SIG-M5 (cell line): ENCODE measurements at regions not wholly inside any gene's neighbourhood (a gene's known extent, or its start where the extent isn't known, plus 50 kb on each side); places are given as distances from the start of the nearest gene placed in this dataset.
"Not testable (repeated sequence)": the region's sequence is repeated elsewhere in the genome, so short reads cannot be mapped to it uniquely, and the experiment has no call there.

Experiments used
- DNase-seq: peaks from one replicate; lab custom pipeline; 2025; lab: John Stamatoyannopoulos, UW

DNA sequence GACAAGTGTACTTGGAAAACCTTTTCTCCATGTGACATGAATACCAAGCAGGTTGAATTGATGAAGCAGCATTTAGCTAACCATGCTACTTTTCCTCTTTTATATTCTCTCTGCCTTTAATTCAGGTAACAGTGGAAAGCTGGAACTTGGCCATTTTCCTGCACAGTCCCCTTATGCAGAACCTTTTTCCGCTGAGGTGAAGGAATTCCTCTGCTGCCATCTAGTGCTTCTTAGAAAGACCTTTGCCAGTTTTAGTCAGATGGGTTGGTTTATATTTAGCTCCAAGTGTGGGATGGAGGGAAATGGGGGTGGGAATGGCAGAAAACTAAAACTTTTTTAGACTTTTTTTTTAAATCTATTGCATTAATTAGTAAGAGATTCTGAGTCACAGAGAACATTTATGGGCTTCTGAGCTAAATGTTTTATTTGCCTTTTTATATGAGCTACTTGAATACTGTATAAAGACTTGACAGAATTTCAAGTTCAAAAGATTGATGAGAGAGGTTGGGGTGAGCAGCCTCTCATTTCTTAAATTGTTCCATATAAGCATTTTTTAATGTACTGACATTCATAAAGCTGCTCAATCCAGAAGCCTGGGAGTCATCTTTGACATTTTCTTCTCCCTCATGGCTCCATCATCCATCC lies 153.9 kb upstream of the ZC3H12C start:
- no peak for DNase-seq

DNA sequence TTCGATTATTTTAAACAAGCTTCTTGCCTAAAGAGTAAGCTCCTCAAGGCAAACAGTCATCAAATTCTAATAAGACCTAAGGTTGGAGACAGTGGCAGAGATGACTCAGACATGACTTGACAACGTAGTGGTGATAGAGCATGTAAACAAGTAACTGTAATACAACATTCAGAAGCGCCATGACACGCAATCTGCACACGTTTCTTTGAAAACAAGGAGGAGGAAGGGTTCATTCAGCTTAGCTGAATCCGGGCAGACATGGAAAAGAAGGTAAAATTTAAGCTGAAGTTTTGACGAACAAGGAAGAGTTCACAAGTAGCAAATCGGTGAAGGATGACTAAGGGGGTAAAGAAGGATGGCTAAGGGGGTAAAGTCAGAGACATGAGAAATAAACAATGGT lies 152.4 kb upstream of the ZC3H12C start:
- DNase-seq: no peak

GRCh38 chr11:109945626-109946321 lies 147.4 kb upstream of the ZC3H12C start:
- DNase-seq: no peak

DNA sequence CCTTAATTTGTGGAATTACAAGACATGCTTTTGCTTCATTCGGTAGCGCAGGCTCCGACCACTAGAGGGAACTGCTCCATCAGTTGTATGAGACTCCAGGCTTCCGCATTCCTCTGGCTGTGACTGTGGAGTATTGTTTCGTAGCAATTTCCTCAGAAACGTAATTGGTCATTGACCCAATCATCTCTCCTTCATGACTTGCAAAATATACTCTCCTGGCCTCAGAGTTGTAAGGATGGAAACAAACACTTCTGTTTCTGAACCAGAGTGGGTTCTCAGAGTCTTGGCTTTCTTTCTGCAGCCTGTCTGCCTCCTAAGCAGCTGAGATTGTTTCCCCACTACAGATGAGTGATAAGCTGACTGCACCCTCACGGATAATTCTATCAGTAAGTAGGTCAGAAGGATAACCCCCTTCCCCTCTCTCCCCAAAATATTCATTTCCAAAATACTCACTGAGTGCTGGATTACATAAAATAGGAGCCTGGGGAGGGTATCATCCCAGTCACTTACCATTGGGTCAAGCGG lies 146.8 kb upstream of the ZC3H12C start:
- peak; percentile 26 for DNase-seq

DNA sequence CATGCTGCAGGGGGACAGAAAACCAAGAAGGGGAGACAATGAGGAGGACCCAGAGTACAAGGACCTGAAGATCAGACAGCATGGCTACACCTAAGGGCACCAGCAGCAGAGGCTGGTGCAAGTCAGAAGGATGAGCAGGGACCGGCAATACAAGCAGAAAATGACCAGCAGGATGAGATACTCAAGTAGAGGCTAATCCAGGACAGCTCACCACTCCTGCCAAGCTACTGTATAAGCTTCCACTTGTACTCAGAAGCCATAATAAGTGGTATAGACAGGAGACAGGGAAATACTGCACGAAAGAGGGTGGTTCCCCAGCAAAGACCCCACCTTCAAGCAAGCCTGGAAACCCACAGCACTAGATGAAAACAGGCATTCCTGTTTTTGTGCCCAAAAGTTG lies 138.7 kb upstream of the ZC3H12C start:
- no peak for DNase-seq

DNA sequence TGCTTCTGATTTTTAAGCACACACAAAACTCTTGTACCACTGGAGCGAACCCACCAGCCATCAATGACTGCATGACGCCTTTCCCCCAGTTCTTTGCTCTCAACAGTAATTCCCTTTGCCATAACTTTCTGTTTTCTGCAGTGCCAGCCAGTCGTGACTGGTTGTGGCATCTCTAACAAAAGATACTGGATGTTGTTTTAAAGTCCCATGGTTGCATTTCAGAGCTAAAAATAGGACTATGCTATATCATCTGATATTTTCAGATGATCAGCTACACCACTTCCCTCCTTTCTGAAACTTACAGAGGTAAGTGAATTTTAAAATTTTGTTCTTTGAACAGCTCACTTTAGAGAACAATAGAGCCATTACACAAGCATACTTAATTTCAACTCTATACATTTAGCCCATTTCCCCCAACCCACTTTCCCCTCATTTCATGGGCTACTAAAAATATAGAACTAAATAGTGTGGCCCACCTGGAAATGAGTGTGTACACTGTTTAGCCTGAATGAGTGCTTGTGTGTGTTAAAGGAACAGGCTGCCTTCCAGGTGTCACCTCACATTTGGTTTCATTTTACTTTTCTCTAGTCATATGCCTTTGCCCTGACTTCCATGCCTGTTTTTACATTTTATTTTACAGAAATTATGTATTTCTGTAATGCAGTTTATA lies 136.9 kb upstream of the ZC3H12C start:
- no peak for DNase-seq

DNA sequence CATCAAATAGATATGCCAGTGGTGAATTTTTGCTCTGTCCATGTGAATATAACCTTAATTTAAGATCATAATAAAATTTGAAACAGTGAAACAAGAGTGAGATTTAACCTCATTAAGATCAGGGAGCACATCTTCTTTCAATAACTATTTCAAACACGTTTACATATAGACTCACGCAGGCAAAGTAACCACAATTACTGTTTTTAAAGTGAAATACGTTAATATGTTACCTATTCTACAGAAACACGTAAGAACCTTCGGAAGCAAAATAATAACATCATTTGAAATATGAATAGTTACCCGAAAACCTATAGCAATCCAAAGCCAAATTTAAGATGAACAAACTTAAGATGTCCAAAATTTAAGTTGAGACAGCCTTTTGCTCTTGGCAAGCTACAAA lies 136.2 kb upstream of the ZC3H12C start:
- DNase-seq: no peak

- DNase-seq: no peak
Observed at GRCh38 chr11:109957601-109958000, 135.6 kb upstream of the ZC3H12C start.

- no peak for DNase-seq
Observed at GRCh38 chr11:109958131-109958820, 134.9 kb upstream of the ZC3H12C start.

DNA sequence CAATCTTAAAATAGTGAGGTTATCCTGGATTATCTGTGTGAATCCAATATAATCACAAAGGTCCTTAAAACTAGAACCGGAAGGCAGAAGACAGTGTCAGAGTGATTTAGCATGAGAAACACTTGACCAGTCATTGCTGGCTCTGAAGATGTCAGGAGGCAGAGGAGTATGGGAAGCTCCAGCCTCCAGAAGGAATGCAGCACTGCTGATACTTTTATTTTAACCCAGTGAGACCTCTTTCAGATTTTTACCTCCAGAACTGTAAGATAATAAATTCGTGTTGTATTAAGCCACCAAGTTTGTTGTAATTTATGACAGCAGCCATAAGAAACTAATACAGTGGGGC lies 134.4 kb upstream of the ZC3H12C start:
- no peak for DNase-seq

DNA sequence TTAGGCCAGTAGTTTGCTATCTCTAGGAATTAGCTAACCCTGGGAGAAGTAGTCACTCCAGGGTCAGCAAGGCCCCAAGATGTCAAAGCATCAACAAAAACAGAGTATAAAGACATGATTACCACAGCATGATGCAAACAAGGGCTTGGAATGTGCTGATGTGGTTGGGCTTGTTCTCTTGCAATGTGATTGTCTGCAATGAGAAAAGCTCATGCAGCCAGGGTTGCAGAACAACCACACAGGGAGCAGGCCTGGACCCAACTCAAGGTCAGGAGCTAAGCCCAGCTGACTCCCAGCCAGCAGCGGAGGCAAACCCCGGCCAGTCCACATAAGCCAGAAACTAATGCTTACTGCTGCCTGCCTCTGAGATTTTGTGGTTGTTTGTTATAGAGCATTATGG lies 132.4 kb upstream of the ZC3H12C start:
- no peak for DNase-seq

DNA sequence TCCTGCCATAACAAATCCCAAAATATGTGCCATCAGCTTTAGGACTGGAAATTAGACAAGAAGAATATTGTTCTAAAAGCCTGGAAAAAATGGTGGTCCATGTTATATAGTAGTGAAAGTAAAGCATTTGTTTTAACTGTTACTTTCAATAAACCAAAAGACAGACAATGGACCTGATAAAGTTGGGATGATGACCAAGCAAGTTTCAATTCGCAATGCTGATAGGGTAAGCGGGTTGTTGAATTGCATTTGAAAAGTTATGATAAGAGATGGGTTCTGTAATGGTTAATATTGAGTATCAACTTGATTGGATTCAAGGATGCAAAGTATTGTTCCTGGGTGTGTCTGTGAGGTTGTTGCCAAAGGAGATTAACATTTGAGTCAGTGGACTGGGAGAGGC lies 131.9 kb upstream of the ZC3H12C start:
- DNase-seq: no peak

- no peak for DNase-seq
Observed at GRCh38 chr11:109963101-109963500, 130.1 kb upstream of the ZC3H12C start.

DNA sequence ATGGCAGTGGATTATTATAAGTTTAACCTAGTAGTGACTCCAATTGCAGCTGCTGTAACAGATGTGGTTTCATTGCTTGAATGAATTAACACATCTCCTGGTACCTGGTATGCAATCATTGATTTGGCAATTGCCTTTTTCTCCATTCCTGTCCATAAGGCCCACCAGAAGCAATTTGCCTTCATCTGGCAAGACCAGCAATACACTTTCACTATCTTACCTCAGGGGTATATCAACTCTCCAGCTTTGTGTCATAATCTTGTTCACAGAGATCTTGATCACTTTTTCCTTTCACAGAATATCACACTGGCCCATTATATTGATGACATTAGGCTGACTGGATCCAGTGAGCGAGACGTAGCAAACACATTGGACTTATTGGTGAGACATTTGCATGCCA lies 128.7 kb upstream of the ZC3H12C start:
- no peak for DNase-seq

DNA sequence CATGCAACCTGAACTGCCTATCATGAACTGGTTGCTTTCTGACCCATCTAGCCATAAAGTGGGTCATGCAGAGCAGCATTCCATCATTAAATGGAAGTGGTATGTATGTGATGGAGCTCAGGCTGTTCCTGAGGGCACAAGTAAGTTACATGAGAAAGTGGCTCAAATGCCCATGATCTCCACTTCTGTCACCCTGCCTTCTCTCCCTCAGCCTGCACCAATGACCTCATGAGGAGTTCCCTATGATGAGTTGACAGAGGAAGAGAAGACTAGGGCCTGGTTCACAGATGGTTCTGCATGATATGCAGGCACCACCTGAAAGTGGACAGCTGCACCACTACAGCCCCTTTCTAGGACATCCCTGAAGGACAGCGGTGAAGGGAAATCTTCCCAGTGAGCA lies 127.7 kb upstream of the ZC3H12C start:
- not testable (repeated sequence) for DNase-seq

- not testable (repeated sequence) for DNase-seq
Observed at GRCh38 chr11:109965926-109966325, 127.3 kb upstream of the ZC3H12C start.

DNA sequence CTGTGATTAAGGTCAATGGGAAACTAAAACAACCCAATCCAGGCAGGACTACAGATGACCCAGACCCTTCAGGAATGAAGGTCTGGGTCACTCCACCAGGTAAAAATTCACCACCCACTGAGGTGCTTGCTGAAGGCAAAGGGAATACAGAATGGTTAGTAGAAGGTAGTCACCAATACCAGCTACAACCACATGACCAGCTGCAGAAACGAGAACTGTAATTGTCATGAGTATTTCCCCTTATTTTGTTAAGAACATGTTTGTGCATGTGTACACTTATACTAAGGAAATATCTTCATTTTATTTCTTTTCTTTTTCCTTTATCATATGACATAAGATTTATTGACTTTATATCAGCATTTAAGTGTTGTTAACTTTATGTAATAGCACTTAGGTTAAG lies 126.1 kb upstream of the ZC3H12C start:
- DNase-seq: not testable (repeated sequence)

- DNase-seq: no peak
Observed at GRCh38 chr11:109968299-109968698, 124.9 kb upstream of the ZC3H12C start.

DNA sequence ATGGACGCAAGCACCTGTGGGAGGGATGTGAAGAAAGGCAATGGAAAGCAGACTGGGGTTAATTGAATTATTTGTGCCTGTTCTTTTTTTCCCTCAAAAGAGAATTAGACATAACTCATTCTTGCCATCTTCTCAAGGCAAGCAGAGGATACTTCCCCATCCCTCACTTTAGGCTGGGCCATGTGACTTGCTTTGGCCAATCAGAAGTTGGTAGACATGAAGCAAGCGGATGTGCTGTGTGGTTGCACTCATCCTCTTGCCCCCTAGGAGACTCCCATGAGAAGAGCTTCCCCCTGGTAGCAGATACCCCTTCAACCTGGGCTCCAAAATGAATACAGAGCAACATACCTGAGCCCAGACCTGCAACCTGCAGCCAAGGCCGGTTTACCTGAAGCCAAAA lies 124.4 kb upstream of the ZC3H12C start:
- no peak for DNase-seq

- DNase-seq: no peak
Observed at GRCh38 chr11:109970516-109971183, 122.5 kb upstream of the ZC3H12C start.

- DNase-seq: no peak
Observed at GRCh38 chr11:109971184-109971523, 122.0 kb upstream of the ZC3H12C start.

GRCh38 chr11:109972181-109972715 lies 120.9 kb upstream of the ZC3H12C start:
- no peak for DNase-seq
